ENCODE measurements at regions not wholly inside any gene's neighbourhood (a gene's known extent, or its start where the extent isn't known, plus 50 kb on each side); places are given as distances from the start of the nearest gene placed in this dataset.
"Not testable (repeated sequence)": the region's sequence is repeated elsewhere in the genome, so short reads cannot be mapped to it uniquely, and the experiment has no call there.

GRCh38 chr14:106372870-106373652, 846.7 kb downstream of the TMEM121 start:
- in situ Hi-C loops (cut with MboI): no loop called here
- Histone ChIP-seq H3K27ac (no peak overlapping the region), H3F3A (ENCODE audit: insufficient read depth) (no peaks in the 10 kb centered on the region), H3K9ac (no peak overlapping the region), H3K27me3 (replicated peaks; ENCODE audit: insufficient read depth) (no peaks in the 10 kb centered on the region), H3K9me2 (ENCODE audit: insufficient read depth) (no peaks in the 10 kb centered on the region), H3K79me2 (ENCODE audit: insufficient read depth) (no peaks in the 10 kb centered on the region), H3K36me3 (ENCODE audit: low read depth) (no peaks in the 10 kb centered on the region), H3K4me3 (no peak overlapping the region), H2AFZ (no peak overlapping the region), H4K20me1 (ENCODE audit: insufficient read depth) (no peaks in the 10 kb centered on the region), H3K4me1 (ENCODE audit: insufficient read depth) (no peaks in the 10 kb centered on the region), H3K9me3 (ENCODE audit: low read depth) (no peaks in the 10 kb centered on the region), H3K4me2 (ENCODE audit: unreplicated experiment) (no peak overlapping the region)
- 7 to 11% methylated on average over 17 of the region's 17 CpGs for WGBS, 2 experiments (ENCODE audit: low coverage in 1 of 2, low lambda C conversion rate in 2 of 2, missing lambda C conversion rate in 2 of 2)
- peak; percentile 8 for DNase-seq
- TF ChIP-seq EZH2phosphoT487 (IDR thresholded peaks at IDR 0.05; ENCODE audit: insufficient read depth, low read depth) (no peak), EZH2 (IDR thresholded peaks at IDR 0.05; ENCODE audit: insufficient read depth, poor library complexity, severe bottlenecking) (no peak)

- H3K4me2 ChIP-seq (ENCODE audit: unreplicated experiment); in situ Hi-C loops (cut with MboI): not testable (repeated sequence)
- WGBS, 2 experiments (ENCODE audit: low coverage in 1 of 2, low lambda C conversion rate in 2 of 2, missing lambda C conversion rate in 2 of 2): 32 to 34% methylated on average over 13 of the region's 13 CpGs
These were observed 847.3 kb downstream of the TMEM121 start for GRCh38 chr14:106373653-106374110.

GRCh38 chr14:106377432-106377831, 851.0 kb downstream of the TMEM121 start:
- H3K4me1 ChIP-seq (ENCODE audit: insufficient read depth): no peaks in the 10 kb centered on the region
- H3K4me3 ChIP-seq: no peak overlapping the region
- TF ChIP-seq EZH2phosphoT487 (IDR thresholded peaks at IDR 0.05; ENCODE audit: insufficient read depth, low read depth) (no peak), EZH2 (IDR thresholded peaks at IDR 0.05; ENCODE audit: insufficient read depth, poor library complexity, severe bottlenecking) (no peak)
- H3K9me3 ChIP-seq (ENCODE audit: low read depth): no peaks in the 10 kb centered on the region
- H3F3A ChIP-seq (ENCODE audit: insufficient read depth): no peaks in the 10 kb centered on the region
- H3K27me3 ChIP-seq (replicated peaks; ENCODE audit: insufficient read depth): no peaks in the 10 kb centered on the region
- no peak for DNase-seq
- WGBS, 2 experiments (ENCODE audit: low coverage in 1 of 2, low lambda C conversion rate in 2 of 2, missing lambda C conversion rate in 2 of 2): 4 to 5% methylated on average over 1 of the region's 1 CpG
- no peaks in the 10 kb centered on the region for H3K79me2 ChIP-seq (ENCODE audit: insufficient read depth)
- in situ Hi-C loops (cut with MboI): no loop called here
- H3K9me2 ChIP-seq (ENCODE audit: insufficient read depth): no peaks in the 10 kb centered on the region
- H3K9ac ChIP-seq: no peak overlapping the region
- H3K4me2 ChIP-seq (ENCODE audit: unreplicated experiment): no peak overlapping the region
- no peaks in the 10 kb centered on the region for H3K36me3 ChIP-seq (ENCODE audit: low read depth)
- H2AFZ ChIP-seq: no peak overlapping the region
- H4K20me1 ChIP-seq (ENCODE audit: insufficient read depth): no peaks in the 10 kb centered on the region
- no peak overlapping the region for H3K27ac ChIP-seq

More at GRCh38 chr14:106373653-106374110, 847.3 kb downstream of the TMEM121 start:
- not testable (repeated sequence) for H3K4me3 ChIP-seq; H3K4me1 ChIP-seq (ENCODE audit: insufficient read depth); H2AFZ ChIP-seq; H3K27me3 ChIP-seq (replicated peaks; ENCODE audit: insufficient read depth); H3K9ac ChIP-seq; H4K20me1 ChIP-seq (ENCODE audit: insufficient read depth); H3K9me2 ChIP-seq (ENCODE audit: insufficient read depth); H3K9me3 ChIP-seq (ENCODE audit: low read depth); H3F3A ChIP-seq (ENCODE audit: insufficient read depth); DNase-seq; H3K79me2 ChIP-seq (ENCODE audit: insufficient read depth); H3K36me3 ChIP-seq (ENCODE audit: low read depth); H3K27ac ChIP-seq

- Histone ChIP-seq H3K4me3 (no peak overlapping the region), H3K4me2 (ENCODE audit: unreplicated experiment) (no peak overlapping the region), H3K9me2 (ENCODE audit: insufficient read depth) (no peaks in the 10 kb centered on the region), H4K20me1 (ENCODE audit: insufficient read depth) (no peaks in the 10 kb centered on the region), H3K27me3 (replicated peaks; ENCODE audit: insufficient read depth) (no peaks in the 10 kb centered on the region), H2AFZ (no peak overlapping the region), H3F3A (ENCODE audit: insufficient read depth) (no peaks in the 10 kb centered on the region), H3K79me2 (ENCODE audit: insufficient read depth) (no peaks in the 10 kb centered on the region), H3K27ac (no peak overlapping the region), H3K4me1 (ENCODE audit: insufficient read depth) (no peaks in the 10 kb centered on the region), H3K36me3 (ENCODE audit: low read depth) (no peaks in the 10 kb centered on the region), H3K9me3 (ENCODE audit: low read depth) (no peaks in the 10 kb centered on the region), H3K9ac (no peak overlapping the region)
- in situ Hi-C loops (cut with MboI): no loop called here
- DNase-seq: no peak
- TF ChIP-seq EZH2 (IDR thresholded peaks at IDR 0.05; ENCODE audit: insufficient read depth, poor library complexity, severe bottlenecking) (no peak), EZH2phosphoT487 (IDR thresholded peaks at IDR 0.05; ENCODE audit: insufficient read depth, low read depth) (no peak)
- WGBS, 2 experiments (ENCODE audit: low coverage in 1 of 2, low lambda C conversion rate in 2 of 2, missing lambda C conversion rate in 2 of 2): 0 to 2% methylated on average over 3 of the region's 3 CpGs
These were observed 851.8 kb downstream of the TMEM121 start for GRCh38 chr14:106378191-106378590.
